ENCODE measurements at regions not wholly inside any gene's neighbourhood (a gene's known extent, or its start where the extent isn't known, plus 50 kb on each side); places are given as distances from the start of the nearest gene placed in this dataset.

DNA sequence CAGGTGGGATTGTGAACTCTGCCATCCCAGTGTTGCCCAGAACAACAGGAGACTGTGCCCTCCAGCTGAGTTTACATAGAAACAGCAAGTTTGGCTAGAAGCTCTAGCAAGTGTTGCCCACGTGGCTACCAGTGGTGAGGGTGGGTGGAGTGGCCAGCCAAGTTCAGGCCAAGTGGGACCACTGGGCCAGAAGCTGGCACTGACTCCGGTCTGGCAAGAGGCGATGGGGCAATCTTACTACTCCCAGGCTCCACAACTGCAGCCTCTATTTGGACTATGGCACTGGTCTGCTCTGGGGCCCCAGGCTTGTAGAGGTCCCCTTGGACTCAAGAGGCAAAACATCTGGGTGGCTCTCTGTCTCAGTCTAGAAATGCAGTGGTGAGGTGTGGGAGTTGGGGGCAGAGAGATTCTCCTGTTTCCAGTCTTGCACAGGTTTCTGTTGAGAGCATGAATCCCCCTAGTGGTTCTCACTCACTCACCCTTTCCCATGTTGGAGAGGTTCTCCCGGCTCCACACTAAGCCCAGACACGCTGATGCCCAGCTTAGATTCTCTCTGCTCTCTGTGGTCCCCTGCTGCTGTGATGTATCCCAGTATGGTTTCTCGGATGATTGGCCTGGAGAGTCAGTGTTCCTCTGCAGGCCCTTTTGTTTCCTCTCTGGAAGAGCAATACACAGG is 615.3 kb downstream of the PDHA2 start:
- intact Hi-C loops (cut with micrococcal nuclease) (no loop called here), dilution Hi-C loops (cut with HindIII; ENCODE audit: low sequenced_read_pairs, unreplicated experiment) (no loop called here), in situ Hi-C loops (cut with MboI; ENCODE audit: low sequenced_read_pairs) (no loop called here)
- Histone ChIP-seq H3K27ac (ENCODE audit: insufficient read depth, low read length) (no peak overlapping the region), H3K18ac (ENCODE audit: low read depth, low read length) (no peak overlapping the region), H3K4me1 (ENCODE audit: control insufficient read depth, insufficient read depth, low read length) (no peaks in the 10 kb centered on the region), H3K79me1 (ENCODE audit: low read depth in 1 of 2, low read length in 2 of 2) (no peaks in the 10 kb centered on the region), H3K4me3 (ENCODE audit: insufficient read depth, low read depth, low read length) (no peak overlapping the region), H2AK9ac (replicated peaks; ENCODE audit: low read depth, low read length, poor library complexity) (no peak overlapping the region), H2BK5ac (ENCODE audit: low read depth, low read length, poor library complexity, severe bottlenecking) (no peak overlapping the region), H2BK120ac (ENCODE audit: low read depth, low read length) (no peak overlapping the region), H4K20me1 (ENCODE audit: insufficient read depth, low read length) (no peaks in the 10 kb centered on the region), H2BK15ac (ENCODE audit: low read depth, low read length) (no peak overlapping the region), H2BK20ac (ENCODE audit: low read depth, low read length) (no peak overlapping the region), H3K23ac (ENCODE audit: low read depth, low read length) (no peak overlapping the region), H4K91ac (ENCODE audit: insufficient read depth, low read depth, low read length) (no peak overlapping the region), H3K27me3 (ENCODE audit: control insufficient read depth, insufficient read depth, low read length) (no peaks in the 10 kb centered on the region), H3K4me2 (ENCODE audit: low read depth, low read length) (no peak overlapping the region), H3K14ac (replicated peaks; ENCODE audit: low read depth, low read length) (no peak overlapping the region), H3K36me3 (ENCODE audit: control insufficient read depth, insufficient read depth, low read length) (no peaks in the 10 kb centered on the region), H2AK5ac (ENCODE audit: low read depth, low read length) (no peak overlapping the region), H3K56ac (ENCODE audit: extremely low read depth, insufficient read depth, low read length) (no peak overlapping the region), H3K9me3 (ENCODE audit: control insufficient read depth, insufficient read depth, low read length) (peaks cover 22% of the 10 kb centered on the region; the same call in 1 of the 2 replicates), H3K9ac (ENCODE audit: low read depth, low read length) (no peak overlapping the region), H4K5ac (ENCODE audit: low read depth, low read length) (no peak overlapping the region), H4K8ac (ENCODE audit: low read depth in 2 of 2, low read length in 2 of 2) (no peak overlapping the region), H3K9me1 (ENCODE audit: insufficient read depth, low read length) (no peaks in the 10 kb centered on the region), H2AFZ (replicated peaks; ENCODE audit: low read length, poor library complexity) (no peak overlapping the region), H3K4ac (ENCODE audit: low read depth, low read length) (no peak overlapping the region)
- DNase-seq (no peak), ATAC-seq (ENCODE audit: low read depth) (no peak)
- CTCF ChIA-PET = interaction anchor here (0.6 kb wide), 1 partner anchor 31 kb away, joined by 5 read pairs; no protein-coding TSS in a partner anchor
- POLR2A ChIA-PET (ENCODE audit: unreplicated experiment) = no interaction called here
- TF ChIP-seq CEBPB (IDR thresholded peaks at IDR 0.05; ENCODE audit: low read depth, low read length) (no peak), FOS (IDR thresholded peaks at IDR 0.05; ENCODE audit: low read depth, low read length) (no peak), RCOR1 (IDR thresholded peaks at IDR 0.05; ENCODE audit: insufficient replicate concordance, low read length) (no peak), MXI1 (IDR thresholded peaks at IDR 0.05; ENCODE audit: borderline replicate concordance, low read depth, low read length) (no peak), ELK1 (IDR thresholded peaks at IDR 0.05; ENCODE audit: borderline replicate concordance, low read depth, low read length) (no peak), NFE2L2 (IDR thresholded peaks at IDR 0.05; ENCODE audit: low read depth, low read length) (no peak), BHLHE40 (IDR thresholded peaks at IDR 0.05; ENCODE audit: low read depth, low read length) (no peak), POLR2A (IDR thresholded peaks at IDR 0.05; ENCODE audit: low read depth, low read length) (no peak), MAFK (IDR thresholded peaks at IDR 0.05; ENCODE audit: low read depth, low read length) (no peak), SMC3 (IDR thresholded peaks at IDR 0.05; ENCODE audit: low read depth, low read length) (no peak), MAZ (IDR thresholded peaks at IDR 0.05; ENCODE audit: borderline replicate concordance, low read depth, low read length) (no peak), RAD21 (IDR thresholded peaks at IDR 0.05; ENCODE audit: low read length) (no peak), CHD1 (IDR thresholded peaks at IDR 0.05; ENCODE audit: low read depth, low read length) (no peak), RFX5 (IDR thresholded peaks at IDR 0.05; ENCODE audit: low read depth, low read length) (no peak), CTCF (conservative IDR thresholded peaks at IDR 0.05; ENCODE audit: low read depth, low read length) (no peak)
- TF ChIP-seq, protein P1, sequence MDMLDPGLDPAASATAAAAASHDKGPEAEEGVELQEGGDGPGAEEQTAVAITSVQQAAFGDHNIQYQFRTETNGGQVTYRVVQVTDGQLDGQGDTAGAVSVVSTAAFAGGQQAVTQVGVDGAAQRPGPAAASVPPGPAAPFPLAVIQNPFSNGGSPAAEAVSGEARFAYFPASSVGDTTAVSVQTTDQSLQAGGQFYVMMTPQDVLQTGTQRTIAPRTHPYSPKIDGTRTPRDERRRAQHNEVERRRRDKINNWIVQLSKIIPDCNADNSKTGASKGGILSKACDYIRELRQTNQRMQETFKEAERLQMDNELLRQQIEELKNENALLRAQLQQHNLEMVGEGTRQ (IDR thresholded peaks at IDR 0.05; ENCODE audit: low read depth, low read length) = no peak
- no CpG with 5 or more reads among the region's 6 CpGs for WGBS, 2 experiments (ENCODE audit: extremely low coverage in 2 of 2, insufficient read length in 1 of 2)
- BruUV-seq (replicated peaks) = no TSS peak
